Stimulated activated CD4-positive, alpha-beta T cell treated with anti-CD3 and anti-CD28 coated beads, Interleukin-4, amount 100 ng/mL, for 24 hours (primary cell): ENCODE measurements at regions not wholly inside any gene's neighbourhood (a gene's known extent, or its start where the extent isn't known, plus 50 kb on each side); places are given as distances from the start of the nearest gene placed in this dataset.
"Not testable (repeated sequence)": the region's sequence is repeated elsewhere in the genome, so short reads cannot be mapped to it uniquely, and the experiment has no call there.

Experiments
- DNase-seq: peaks from one replicate; pipeline ENCODE4 v3.0.0-alpha.2; 2020

DNA sequence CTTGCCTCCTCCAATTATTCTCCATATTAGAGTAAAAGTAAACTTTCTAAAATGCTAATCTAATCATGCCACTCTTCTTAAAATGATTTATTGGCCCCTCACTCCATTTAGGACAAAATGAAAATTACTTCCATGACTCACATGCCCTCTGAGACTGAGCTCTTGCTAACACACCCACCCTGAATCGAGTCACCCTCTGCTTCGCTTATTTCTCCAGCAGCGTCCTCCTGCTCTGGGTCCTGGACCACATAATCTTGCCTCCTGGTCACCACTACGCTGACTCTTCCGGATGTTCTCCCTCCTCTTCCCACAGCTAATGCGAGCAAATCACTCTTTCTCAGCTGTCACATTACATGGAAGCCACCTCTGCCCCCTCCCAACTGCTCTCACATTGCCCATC is 384.0 kb upstream of the FZD8 start:
- DNase-seq: no peak

DNA sequence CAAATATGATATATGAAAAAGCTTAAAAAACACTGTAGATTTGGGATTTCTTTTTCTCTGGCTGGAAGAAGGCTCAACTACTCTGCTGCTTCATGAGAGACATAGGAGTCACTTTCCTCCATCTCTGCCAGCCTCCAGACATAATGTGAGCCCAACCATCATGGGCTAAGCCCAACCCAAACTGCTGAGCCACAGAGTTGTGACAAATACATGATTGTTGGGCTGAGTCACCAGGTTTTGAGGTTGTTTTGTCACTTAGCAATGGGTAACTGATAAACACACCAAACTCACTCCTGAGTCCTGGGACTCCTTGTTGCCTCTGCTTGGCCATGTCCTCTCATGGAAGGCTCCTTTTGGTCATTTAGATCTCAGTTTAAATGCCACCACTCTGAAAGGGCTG is 381.8 kb upstream of the FZD8 start:
- DNase-seq: no peak

DNA sequence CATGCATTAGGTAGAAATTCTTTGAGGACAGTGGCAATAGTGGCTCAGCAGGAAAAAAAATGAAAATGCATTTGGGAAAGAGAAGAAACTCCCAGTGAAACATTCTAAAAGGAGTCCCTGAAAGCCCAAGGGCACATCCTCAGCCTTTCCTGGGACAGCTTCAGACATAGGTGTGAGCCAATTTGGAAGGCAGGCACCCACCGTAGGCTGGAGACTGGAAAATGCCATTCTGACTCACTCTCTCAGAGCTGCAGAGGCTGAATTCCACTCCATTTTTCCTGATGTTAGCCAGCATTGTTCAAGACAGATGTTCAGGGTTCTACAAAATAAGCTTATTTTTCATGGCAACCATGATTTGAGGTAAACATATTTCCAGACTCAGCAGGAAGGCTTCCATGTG is 379.0 kb upstream of the FZD8 start:
- DNase-seq: no peak

DNA sequence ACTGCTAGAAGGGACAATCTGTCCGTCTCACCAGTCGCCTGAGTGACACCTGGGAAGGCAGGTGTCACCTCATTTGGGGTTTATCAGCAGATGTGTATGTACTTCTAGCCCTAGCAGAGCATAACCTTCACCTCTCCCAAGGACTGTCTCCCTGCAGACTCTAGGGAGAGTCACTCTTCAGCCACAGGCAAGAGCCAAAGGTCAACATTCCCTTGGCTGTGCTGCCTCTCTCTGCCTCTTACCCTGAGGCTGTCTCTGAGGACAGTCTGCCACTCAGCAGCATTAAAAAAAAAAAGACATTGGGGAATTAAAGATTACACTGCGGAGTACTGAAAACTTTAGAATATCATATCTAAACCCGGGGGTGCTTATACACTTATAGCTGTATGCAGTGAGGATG is 377.7 kb upstream of the FZD8 start:
- DNase-seq: no peak

DNA sequence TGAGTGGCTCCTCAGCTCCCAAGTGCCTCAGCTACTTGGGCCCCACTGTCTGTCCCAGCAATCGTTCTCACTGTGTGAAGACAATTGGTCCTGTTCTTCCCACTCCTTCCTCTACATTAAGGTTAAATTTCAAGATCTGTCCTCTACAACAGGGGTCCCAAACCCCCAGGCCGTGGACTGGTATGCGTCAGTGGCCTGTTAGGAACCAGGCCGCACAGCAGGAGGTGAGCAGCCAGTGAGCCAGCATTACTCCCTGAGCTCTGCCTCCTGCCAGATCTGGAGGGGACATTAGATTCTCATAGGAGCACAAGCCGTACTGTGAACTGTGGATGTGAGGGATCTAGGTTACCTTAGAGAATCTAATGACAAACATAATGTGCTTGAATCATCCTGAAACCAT is 376.9 kb upstream of the FZD8 start:
- no peak for DNase-seq

DNA sequence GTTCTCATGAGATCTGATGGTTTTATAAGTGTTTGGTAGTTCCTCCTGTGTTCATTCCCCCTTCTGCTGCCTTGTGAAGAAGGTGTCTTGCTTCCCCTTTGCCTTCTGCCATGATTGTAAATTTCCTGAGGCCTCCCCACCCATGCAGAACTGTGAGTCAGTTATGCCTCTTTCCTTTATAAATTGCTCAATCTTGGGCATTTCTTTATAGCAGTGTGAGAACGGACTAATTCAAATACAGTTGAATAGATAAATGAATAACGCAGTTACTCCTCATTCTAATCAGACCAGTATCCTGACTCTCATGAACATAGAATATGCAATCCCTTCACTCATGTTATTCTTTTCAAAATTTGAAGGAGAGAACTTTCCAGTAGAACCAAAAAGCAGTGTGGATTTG is 375.0 kb upstream of the FZD8 start:
- no peak for DNase-seq

DNA sequence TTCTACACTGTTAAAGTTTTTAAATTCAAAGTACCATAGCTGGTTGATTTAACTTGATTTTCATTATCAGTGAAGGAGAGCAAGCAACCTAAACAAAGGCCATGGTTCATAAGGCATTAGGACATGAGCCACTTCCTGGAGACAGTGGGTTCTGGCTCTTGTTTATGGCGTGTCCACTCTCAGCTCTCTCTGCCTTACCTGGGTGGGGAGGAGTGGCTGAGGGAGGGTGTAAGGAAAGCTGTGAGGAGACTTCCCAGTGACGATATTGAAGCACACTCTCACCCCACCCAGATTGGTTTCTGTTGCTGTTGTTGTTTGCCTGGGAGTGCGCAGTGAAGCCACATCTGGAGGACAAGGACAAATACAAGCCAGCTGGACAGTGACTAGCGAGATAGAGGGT is 365.3 kb upstream of the FZD8 start:
- no peak for DNase-seq

DNA sequence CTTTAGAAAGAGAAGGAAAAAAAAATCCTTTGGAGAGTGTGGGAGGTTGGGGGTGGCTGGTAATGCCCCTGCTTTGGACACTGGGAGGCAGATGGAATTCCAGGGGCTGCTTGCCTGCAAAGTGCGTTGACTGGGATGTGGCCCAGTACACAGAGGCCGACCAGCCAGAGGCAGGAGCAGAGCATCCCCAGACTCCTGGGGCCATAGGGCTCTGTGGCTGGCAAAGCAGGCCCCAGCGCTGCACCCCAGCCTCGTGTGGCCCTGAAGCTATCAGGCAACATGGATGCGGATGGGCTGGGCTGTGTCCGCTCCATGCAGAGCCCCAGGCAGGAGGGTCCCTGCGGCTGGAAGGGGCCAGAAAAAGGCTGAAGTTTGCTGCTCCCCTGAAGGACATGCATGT is 361.6 kb upstream of the FZD8 start:
- no peak for DNase-seq

DNA sequence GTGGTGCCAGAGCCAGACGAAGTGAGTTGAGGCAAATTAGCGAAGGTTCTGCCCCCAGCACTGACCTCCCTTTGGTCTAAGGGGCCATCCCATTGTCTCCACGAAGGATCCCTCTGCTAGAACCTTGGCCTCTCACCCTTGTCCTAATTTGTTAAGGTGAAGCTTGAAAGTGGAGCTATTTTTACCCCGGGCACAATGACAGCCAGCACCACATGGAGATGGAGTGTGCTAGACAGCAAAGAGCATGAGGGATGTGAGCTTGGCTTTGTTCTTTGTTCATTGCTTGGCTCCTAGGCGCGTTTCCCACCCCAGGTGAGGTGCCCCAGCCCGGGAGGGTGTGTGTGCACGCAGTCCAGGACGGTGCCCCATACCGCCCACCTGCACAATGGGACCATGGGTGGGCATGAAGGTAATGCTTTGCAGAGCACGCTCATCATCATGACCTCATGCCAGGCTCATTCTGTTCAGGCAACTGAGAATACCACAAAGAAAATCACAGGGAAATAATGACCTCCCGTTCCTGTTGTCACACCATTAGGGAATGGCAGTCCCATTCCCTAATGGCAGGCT is 361.0 kb upstream of the FZD8 start:
- no peak for DNase-seq

DNA sequence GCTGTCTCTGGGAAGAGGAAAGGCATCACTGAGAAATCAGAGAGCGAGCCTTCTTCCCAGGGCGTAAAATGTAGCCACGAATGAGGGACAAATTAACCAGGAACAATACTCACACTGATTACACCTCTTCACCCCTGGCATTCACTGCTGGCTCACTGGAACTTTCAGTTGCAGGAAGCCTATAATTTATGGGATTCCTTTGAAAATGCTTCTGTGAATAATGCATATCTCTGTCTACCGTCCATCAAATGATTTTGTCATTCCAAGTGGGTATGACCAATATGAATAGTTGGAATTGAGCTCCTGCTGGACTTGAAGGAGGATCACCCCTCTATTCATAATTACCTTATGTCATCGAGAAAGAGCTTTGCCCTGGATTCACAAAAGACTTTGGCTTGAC is 360.3 kb upstream of the FZD8 start:
- DNase-seq: no peak

DNA sequence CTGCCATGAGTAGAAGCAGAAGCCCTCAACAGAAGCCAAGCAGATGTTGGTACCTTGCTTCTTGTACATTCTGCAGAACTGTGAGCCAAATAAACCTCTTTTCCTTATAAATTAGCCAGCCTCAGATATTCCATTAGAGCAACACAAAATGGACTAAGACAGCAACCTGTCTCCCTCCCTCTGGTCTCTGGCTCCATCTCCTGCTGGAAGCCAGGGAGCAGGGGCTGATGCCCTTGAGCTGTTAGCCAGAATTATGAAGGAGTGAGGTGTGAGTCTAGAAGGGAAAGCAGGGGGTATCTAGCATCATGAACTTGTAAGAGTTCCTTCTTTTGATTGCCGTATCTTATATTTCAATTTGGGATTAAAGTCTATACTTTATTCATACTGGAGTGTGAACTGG is 358.7 kb upstream of the FZD8 start:
- DNase-seq: not testable (repeated sequence)

DNA sequence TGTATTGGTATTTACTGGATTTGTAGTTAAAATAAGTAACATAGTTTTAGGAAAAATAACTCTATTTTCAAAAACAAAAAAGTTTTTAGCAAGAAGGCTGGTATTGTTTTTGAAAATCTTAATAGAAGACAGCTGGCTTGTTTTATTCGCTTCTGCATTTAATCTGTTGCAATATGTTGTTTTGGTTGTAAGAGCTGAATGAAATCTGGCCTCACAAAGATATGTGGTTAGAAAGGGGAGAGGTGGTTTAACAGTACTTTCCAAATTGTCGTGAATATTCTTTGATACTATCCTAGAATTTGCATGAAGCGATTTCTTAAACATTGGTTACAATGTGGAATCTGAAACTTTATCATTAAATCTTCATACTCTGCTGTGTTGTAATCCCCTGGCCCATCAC is 355.9 kb upstream of the FZD8 start:
- no peak for DNase-seq

DNA sequence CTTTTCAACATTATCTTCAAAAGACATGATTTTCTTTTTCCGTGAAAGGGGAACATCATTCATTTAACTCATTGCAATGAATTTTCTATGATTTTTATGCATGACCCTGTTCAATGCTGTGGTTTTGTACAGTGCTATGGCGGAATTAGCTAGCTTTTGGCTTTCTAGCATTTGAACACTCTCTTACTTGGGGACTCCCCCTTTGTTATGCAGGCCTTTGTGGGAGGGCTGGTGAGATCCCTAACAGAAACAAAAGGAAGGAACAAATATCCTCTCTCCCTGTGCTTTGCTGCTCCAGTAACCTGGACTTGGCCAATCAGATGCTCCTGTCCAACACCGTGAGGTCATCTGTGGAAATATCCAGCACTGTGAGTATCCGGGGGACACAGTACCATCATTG is 353.4 kb upstream of the FZD8 start:
- DNase-seq: no peak

DNA sequence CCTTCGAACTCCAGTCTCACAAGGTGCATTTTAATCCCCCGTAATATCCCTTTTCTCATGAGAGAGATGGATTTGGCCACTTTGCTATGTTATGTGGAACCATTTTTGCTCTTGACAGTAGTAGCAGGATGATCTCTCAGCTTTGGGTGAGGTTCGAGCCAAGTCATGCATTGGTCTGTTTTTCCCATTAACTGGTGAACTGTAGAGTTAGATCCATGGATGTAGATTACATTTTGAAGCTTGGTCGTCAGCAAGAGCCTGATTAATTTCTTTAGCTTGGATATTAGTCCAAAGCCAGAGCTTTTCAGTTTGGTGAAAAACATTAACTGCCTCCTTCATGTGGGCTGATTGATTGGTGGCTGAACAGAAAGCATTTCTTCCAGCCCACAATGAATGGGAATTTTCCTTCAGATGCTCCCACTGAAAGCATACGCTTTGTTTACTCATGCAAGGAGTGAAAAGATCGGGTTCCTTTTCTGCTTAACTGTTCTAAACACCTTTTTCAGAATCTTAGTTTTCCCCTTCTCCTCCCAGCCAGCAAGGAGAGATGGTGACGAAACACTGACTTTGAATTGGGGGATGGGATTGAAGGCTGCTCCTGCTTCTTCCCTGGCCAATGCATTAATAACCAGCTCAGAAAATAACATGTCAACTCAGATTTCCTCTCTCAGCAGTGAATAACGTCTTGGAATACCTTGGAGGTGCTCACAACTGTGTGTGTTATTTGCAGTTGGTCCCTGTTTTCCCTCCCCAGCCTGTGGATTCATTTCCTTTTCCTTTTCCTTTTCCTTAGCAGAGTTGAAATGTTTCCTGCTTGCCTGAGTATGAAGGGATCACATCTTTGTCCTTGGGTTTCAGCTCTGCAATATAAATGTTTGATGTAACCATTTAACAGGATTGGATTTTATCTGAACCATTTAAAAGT is 351.8 kb upstream of the FZD8 start:
- no peak for DNase-seq

DNA sequence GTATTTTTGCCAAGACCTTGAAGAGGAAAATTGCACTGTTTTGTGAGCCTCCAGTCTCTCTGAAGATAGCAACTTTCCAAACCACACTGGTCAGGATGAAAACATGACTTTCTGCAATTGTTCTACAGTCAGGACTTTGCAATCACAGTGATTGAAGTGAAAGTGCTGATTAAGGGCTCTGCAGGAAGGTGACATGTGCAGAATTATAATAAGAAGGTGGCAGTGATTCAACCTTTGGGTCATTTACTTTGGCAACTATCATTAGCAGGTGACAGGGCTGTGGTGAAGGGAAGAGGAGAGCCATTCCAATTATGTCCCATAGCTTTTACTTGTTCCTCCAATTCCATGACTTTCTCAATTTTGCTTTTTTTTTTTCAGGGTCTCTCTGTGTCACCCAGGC is 350.0 kb upstream of the FZD8 start:
- DNase-seq: no peak

DNA sequence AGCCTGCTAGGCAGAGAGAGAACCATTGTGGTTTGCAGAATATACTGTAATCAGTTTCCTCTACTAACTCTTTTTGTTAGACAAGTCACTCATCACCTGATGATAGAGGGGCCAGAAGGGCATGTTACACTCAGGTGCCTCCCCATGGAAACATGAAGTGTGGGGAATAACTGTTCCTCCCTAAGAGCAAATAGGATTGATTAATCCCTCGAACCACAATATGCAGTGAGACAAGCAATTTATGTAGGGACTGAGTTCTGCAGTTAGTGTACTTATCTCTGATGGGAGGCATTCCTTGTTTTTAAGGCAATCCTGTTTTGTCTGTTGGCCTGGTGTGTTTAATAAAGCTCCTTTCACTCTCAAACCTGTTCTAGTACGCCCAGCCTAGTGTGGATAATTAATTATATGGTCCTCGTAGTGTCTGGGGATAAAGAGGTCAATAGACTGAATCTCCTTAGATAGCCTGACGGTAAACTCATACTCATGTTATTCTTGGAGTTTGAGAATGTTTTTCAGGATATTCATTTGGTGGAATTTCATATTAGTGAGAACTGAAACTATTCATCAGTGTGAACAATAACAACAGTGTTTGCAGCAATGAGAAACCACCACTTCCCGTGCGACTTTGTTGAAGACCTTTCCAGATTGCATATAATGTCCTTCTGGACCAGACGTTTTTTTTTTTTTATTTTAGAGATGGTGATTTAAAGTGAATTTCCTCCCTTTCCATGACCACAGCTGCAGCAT is 344.8 kb upstream of the FZD8 start:
- no peak for DNase-seq

DNA sequence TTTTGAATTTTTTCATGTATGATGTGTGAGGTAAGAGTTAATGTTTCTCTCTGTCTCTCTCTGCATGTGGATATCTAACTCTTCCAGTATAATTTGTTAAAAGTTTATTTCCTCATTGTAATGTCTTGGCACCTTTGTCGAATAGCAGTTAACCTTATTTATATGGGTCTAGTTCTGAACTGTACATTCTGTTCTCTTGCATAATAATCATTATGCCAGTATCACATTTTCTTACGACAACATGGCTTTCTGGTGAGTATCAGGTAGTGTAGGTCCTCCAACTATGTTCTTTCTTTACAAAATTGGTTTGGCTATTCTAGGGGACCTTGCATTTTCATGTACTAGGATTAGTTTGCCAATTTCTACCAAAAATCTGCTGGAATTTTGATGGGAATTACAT is 337.0 kb upstream of the FZD8 start:
- no peak for DNase-seq

DNA sequence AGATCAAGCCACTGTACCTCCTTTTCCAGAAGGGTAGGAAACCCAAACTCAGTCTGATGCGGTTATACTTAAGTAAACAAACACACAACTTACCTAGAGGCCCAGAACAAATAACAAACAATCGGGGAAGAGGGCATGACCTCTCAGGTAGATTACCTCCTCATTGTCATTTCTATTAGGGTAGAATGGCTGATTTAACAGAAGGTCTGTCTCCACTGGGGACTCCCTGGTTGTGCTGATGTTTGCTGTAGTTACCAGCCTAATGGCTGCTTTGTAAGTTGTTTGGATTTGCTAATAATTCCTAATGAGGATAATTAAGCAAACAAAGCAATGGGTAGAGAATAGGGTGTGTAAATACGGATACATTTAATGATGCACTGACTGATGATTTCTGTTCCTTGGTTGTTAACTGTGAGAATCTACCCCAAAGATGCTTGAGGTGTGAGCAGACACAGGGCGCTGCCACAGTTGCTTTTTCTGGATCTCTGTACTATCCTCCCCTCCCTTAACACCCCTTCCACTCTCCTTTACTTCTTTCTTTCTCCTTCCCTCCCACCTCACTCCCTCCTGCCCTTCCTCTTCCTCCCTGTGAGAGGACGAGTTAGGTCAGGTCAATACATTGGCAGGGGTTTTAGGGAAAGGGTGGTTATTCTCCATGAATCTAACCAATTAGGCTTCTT is 332.0 kb upstream of the FZD8 start:
- not testable (repeated sequence) for DNase-seq

DNA sequence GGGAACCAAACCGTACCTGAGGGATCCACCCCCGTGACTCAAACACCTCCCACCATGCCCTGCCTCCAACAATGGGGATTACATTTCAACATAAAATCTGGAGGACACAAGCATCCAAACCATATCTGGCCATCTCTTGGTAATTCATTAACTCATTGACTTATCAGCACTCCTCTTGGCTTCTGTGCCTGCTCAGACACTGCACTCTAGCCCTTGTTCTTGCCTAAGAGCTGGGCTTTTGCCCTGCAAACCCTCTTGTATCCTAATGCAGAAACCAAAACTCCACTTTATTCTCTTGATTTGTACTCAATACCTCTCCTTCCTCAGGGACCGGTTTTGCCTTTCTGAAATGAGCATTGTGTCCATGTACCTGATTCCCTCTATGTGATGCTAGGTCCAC is 330.2 kb upstream of the FZD8 start:
- DNase-seq: no peak

DNA sequence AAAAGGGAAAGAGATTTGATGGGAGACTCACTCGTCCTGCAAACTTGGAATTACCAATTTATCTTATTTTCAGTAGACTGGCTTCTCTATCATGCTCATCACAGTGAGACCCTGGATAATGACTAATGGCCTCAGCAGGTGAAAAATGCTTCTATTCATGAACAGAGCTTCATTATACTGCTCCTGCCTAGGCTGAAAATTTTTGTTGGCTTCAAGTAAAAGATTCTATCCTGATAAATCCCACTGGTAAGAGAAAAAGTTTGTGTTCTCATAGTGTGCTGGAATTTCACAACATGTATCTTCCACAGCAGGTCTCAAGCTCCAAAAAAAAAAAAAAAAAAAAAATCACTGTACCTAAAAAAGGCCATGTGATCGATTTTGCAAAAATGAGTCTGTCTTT is 329.3 kb upstream of the FZD8 start:
- no peak for DNase-seq

DNA sequence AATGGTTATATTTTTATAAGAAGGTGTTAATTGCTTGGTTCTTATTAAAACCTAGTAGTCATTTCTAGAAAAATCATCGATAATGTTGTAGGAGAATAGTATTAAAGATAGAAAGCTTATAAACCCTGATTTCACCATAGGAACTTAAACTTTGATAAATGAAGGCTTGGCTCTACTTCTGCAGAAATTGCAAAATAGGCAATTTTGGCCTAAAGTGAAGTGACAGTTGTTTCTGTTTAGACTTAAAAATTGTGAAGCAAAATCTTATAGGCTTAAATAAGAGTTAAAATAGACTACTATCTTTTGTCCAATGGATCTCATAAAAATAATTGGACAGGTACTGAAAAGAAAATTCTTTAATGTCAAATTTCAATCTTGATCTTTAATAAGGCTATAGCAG is 321.6 kb upstream of the FZD8 start:
- no peak for DNase-seq

DNA sequence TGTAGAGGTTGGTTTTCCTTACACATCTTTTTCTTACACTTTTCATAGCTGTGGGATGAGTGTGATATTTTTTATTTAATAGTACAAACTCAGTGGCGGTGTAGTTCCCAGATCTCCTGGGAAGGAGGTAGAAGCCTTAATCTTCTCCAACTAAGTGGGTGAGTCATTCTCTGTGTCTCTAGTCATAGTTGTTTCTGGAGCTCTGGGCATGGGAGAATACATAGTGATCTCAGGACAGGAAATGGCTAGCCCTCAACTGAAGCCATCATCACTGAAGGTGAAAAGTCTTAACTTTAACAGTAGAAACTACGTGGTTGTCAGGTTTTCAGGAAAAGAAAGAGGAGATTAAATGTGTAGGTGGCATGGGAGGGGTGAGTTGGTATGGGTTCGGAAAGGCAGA is 319.4 kb upstream of the FZD8 start:
- DNase-seq: no peak

DNA sequence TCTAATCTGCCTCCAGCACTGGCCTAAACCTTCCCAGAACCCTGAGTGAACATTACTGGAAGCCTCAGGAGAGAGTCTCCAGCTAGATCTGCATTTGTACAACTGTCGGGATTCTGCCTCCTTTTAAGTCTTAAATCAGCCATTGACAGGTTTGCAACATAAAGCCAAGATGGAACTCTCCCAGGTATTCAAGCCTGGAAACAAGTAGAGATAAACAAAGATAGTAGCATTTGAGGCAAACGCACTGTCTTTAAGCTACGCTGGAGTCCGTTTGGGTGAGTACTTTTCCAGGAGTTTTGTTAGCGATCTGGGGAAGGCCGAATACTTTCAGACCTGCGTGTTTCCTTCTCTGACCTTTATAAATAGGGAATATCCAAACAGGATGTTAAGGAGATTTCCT is 317.2 kb upstream of the FZD8 start:
- DNase-seq: no peak

DNA sequence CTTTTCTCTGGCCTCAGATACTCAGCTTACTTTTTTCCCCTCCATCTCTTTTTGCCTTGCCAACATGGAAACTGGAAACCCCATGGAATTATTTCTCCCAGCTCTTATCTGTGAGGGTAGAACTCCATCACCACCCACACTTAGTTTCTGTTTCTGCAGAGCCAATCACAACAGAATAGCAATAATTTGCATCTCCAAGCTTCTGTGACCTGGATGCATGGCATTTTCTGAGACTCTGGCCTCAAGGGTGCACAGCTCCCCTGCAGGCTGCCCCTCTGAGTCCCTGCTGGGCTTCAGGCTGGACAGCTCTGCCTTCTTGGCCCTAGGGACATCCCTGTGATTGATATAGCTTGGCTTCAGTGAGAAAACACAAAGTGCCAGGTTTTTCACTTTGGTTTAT is 316.5 kb upstream of the FZD8 start:
- DNase-seq: not testable (repeated sequence)
